ENCODE measurements at regions not wholly inside any gene's neighbourhood (a gene's known extent, or its start where the extent isn't known, plus 50 kb on each side); places are given as distances from the start of the nearest gene placed in this dataset.

- Histone ChIP-seq H3K27ac (no peak overlapping the region), H3K36me3 (ENCODE audit: insufficient read depth, low read length) (no peaks in the 10 kb centered on the region), H3K9ac (ENCODE audit: insufficient read length) (no peak overlapping the region), H3K9me3 (ENCODE audit: low read depth, low read length) (no peaks in the 10 kb centered on the region), H3K4me3 (no peak overlapping the region)
- TF ChIP-seq EZH2 (IDR thresholded peaks at IDR 0.05) (no peak), POLR2AphosphoS5 (IDR thresholded peaks at IDR 0.05; ENCODE audit: borderline replicate concordance, low read depth, low read length) (no peak), FOXP2 (optimal IDR thresholded peaks at IDR 0.05; ENCODE audit: control extremely low read depth, extremely low read length, insufficient read depth) (no peak)
- no peak for DNase-seq (ENCODE audit: low read depth, low spot score)
Observed at GRCh38 chr21:38979271-38980121, 173.8 kb downstream of the ETS2 start.

- no peak for DNase-seq (ENCODE audit: low read depth, low spot score)
- no peak for TF ChIP-seq EZH2 (IDR thresholded peaks at IDR 0.05)
- TF ChIP-seq POLR2AphosphoS5 (IDR thresholded peaks at IDR 0.05; ENCODE audit: borderline replicate concordance, low read depth, low read length): no peak
- TF ChIP-seq FOXP2 (optimal IDR thresholded peaks at IDR 0.05; ENCODE audit: control extremely low read depth, extremely low read length, insufficient read depth): no peak
- Histone ChIP-seq H3K36me3 (ENCODE audit: insufficient read depth, low read length) (no peaks in the 10 kb centered on the region), H3K27ac (no peak overlapping the region), H3K9ac (ENCODE audit: insufficient read length) (no peak overlapping the region), H3K9me3 (ENCODE audit: low read depth, low read length) (no peaks in the 10 kb centered on the region), H3K4me3 (no peak overlapping the region)
Observed at GRCh38 chr21:38976900-38977299, 171.2 kb downstream of the ETS2 start.

- Histone ChIP-seq H3K27ac (no peak overlapping the region), H3K9ac (ENCODE audit: insufficient read length) (no peak overlapping the region), H3K4me3 (no peak overlapping the region), H3K36me3 (ENCODE audit: insufficient read depth, low read length) (no peaks in the 10 kb centered on the region), H3K9me3 (ENCODE audit: low read depth, low read length) (no peaks in the 10 kb centered on the region)
- no peak for DNase-seq (ENCODE audit: low read depth, low spot score)
- TF ChIP-seq EZH2 (IDR thresholded peaks at IDR 0.05): no peak
- TF ChIP-seq FOXP2 (optimal IDR thresholded peaks at IDR 0.05; ENCODE audit: control extremely low read depth, extremely low read length, insufficient read depth): no peak
- TF ChIP-seq POLR2AphosphoS5 (IDR thresholded peaks at IDR 0.05; ENCODE audit: borderline replicate concordance, low read depth, low read length): no peak
Observed at GRCh38 chr21:38973552-38973951, 167.8 kb downstream of the ETS2 start.

- TF ChIP-seq FOXP2 (optimal IDR thresholded peaks at IDR 0.05; ENCODE audit: control extremely low read depth, extremely low read length, insufficient read depth) (no peak), EZH2 (IDR thresholded peaks at IDR 0.05) (no peak), POLR2AphosphoS5 (IDR thresholded peaks at IDR 0.05; ENCODE audit: borderline replicate concordance, low read depth, low read length) (no peak)
- Histone ChIP-seq H3K27ac (no peak overlapping the region), H3K9me3 (ENCODE audit: low read depth, low read length) (no peaks in the 10 kb centered on the region), H3K4me3 (no peak overlapping the region), H3K9ac (ENCODE audit: insufficient read length) (no peak overlapping the region), H3K36me3 (ENCODE audit: insufficient read depth, low read length) (no peaks in the 10 kb centered on the region)
- no peak for DNase-seq (ENCODE audit: low read depth, low spot score)
Observed at GRCh38 chr21:38972078-38972477, 166.3 kb downstream of the ETS2 start.

GRCh38 chr21:38970765-38971164 is 165.0 kb downstream of the ETS2 start:
- DNase-seq (ENCODE audit: low read depth, low spot score): no peak
- Histone ChIP-seq H3K9me3 (ENCODE audit: low read depth, low read length) (no peaks in the 10 kb centered on the region), H3K4me3 (no peak overlapping the region), H3K9ac (ENCODE audit: insufficient read length) (no peak overlapping the region), H3K36me3 (ENCODE audit: insufficient read depth, low read length) (no peaks in the 10 kb centered on the region), H3K27ac (no peak overlapping the region)
- no peak for TF ChIP-seq EZH2 (IDR thresholded peaks at IDR 0.05)
- no peak for TF ChIP-seq FOXP2 (optimal IDR thresholded peaks at IDR 0.05; ENCODE audit: control extremely low read depth, extremely low read length, insufficient read depth)
- TF ChIP-seq POLR2AphosphoS5 (IDR thresholded peaks at IDR 0.05; ENCODE audit: borderline replicate concordance, low read depth, low read length): no peak

- no peak overlapping the region for H3K4me3 ChIP-seq
- H3K9me3 ChIP-seq (ENCODE audit: low read depth, low read length): no peaks in the 10 kb centered on the region
- DNase-seq (ENCODE audit: low read depth, low spot score): no peak
- no peak overlapping the region for H3K9ac ChIP-seq (ENCODE audit: insufficient read length)
- TF ChIP-seq FOXP2 (optimal IDR thresholded peaks at IDR 0.05; ENCODE audit: control extremely low read depth, extremely low read length, insufficient read depth) (no peak), EZH2 (IDR thresholded peaks at IDR 0.05) (no peak)
- H3K27ac ChIP-seq: no peak overlapping the region
- no peaks in the 10 kb centered on the region for H3K36me3 ChIP-seq (ENCODE audit: insufficient read depth, low read length)
Observed at GRCh38 chr21:38968887-38969543, 163.3 kb downstream of the ETS2 start.

- DNase-seq (ENCODE audit: low read depth, low spot score): no peak
Observed at GRCh38 chr21:38965910-38966504, 160.3 kb downstream of the ETS2 start.

GRCh38 chr21:38965241-38965640 is 159.5 kb downstream of the ETS2 start:
- Histone ChIP-seq H3K27ac (no peak overlapping the region), H3K36me3 (ENCODE audit: insufficient read depth, low read length) (no peaks in the 10 kb centered on the region), H3K9ac (ENCODE audit: insufficient read length) (no peak overlapping the region), H3K4me3 (no peak overlapping the region), H3K9me3 (ENCODE audit: low read depth, low read length) (no peaks in the 10 kb centered on the region)
- TF ChIP-seq EZH2 (IDR thresholded peaks at IDR 0.05) (no peak), FOXP2 (optimal IDR thresholded peaks at IDR 0.05; ENCODE audit: control extremely low read depth, extremely low read length, insufficient read depth) (no peak), POLR2AphosphoS5 (IDR thresholded peaks at IDR 0.05; ENCODE audit: borderline replicate concordance, low read depth, low read length) (no peak)
- DNase-seq (ENCODE audit: low read depth, low spot score): no peak

More at GRCh38 chr21:38965910-38966504, 160.3 kb downstream of the ETS2 start:
- Histone ChIP-seq H3K9me3 (ENCODE audit: low read depth, low read length) (no peaks in the 10 kb centered on the region), H3K4me3 (no peak overlapping the region), H3K9ac (ENCODE audit: insufficient read length) (no peak overlapping the region), H3K36me3 (ENCODE audit: insufficient read depth, low read length) (no peaks in the 10 kb centered on the region), H3K27ac (no peak overlapping the region)
- TF ChIP-seq FOXP2 (optimal IDR thresholded peaks at IDR 0.05; ENCODE audit: control extremely low read depth, extremely low read length, insufficient read depth) (no peak), EZH2 (IDR thresholded peaks at IDR 0.05) (no peak), POLR2AphosphoS5 (IDR thresholded peaks at IDR 0.05; ENCODE audit: borderline replicate concordance, low read depth, low read length) (no peak)
